ENCODE measurements at regions not wholly inside any gene's neighbourhood (a gene's known extent, or its start where the extent isn't known, plus 50 kb on each side); places are given as distances from the start of the nearest gene placed in this dataset.
"Not testable (repeated sequence)": the region's sequence is repeated elsewhere in the genome, so short reads cannot be mapped to it uniquely, and the experiment has no call there.

GRCh38 chr3:74137790-74138189, 476.7 kb downstream of the CNTN3 start:
- no peak overlapping the region for H3K4me3 ChIP-seq (ENCODE audit: low read depth, low read length, poor library complexity, severe bottlenecking)
- DNase-seq (ENCODE audit: low spot score) = no peak
- TF ChIP-seq EZH2 (IDR thresholded peaks at IDR 0.05; ENCODE audit: borderline replicate concordance, low read depth, low read length, poor library complexity, severe bottlenecking) (no peak), CTCF (conservative IDR thresholded peaks at IDR 0.05; ENCODE audit: low read depth, low read length) (no peak)
- no peaks in the 10 kb centered on the region for H3K27me3 ChIP-seq (replicated peaks; ENCODE audit: insufficient read depth, low read depth, low read length, poor library complexity)
- CTCF ChIA-PET = no interaction called here
- H3K9me3 ChIP-seq (ENCODE audit: low read depth, low read length, poor library complexity, severe bottlenecking) = no peaks in the 10 kb centered on the region
- no peak overlapping the region for H3K27ac ChIP-seq (ENCODE audit: low read depth, low read length, poor library complexity, severe bottlenecking)
- H3K4me1 ChIP-seq (ENCODE audit: insufficient read depth, low read length, poor library complexity, severe bottlenecking) = no peaks in the 10 kb centered on the region
- no TSS peak for BruUV-seq (replicated peaks)
- intact Hi-C loops (cut with micrococcal nuclease; ENCODE audit: unreplicated experiment) = no loop called here
- H3K36me3 ChIP-seq (ENCODE audit: insufficient read depth, low read length, poor library complexity, severe bottlenecking) = no peaks in the 10 kb centered on the region
- POLR2A ChIA-PET (ENCODE audit: low non-redundant PET) = no interaction called here

GRCh38 chr3:74135808-74136207, 478.7 kb downstream of the CNTN3 start:
- H3K9me3 ChIP-seq (ENCODE audit: low read depth, low read length, poor library complexity, severe bottlenecking) = no peaks in the 10 kb centered on the region
- CTCF ChIA-PET = no interaction called here
- intact Hi-C loops (cut with micrococcal nuclease; ENCODE audit: unreplicated experiment) = no loop called here
- H3K36me3 ChIP-seq (ENCODE audit: insufficient read depth, low read length, poor library complexity, severe bottlenecking) = no peaks in the 10 kb centered on the region
- H3K4me3 ChIP-seq (ENCODE audit: low read depth, low read length, poor library complexity, severe bottlenecking) = no peak overlapping the region
- no peak for TF ChIP-seq EZH2 (IDR thresholded peaks at IDR 0.05; ENCODE audit: borderline replicate concordance, low read depth, low read length, poor library complexity, severe bottlenecking)
- TF ChIP-seq CTCF (conservative IDR thresholded peaks at IDR 0.05; ENCODE audit: low read depth, low read length) = no peak
- BruUV-seq (replicated peaks) = no TSS peak
- H3K4me1 ChIP-seq (ENCODE audit: insufficient read depth, low read length, poor library complexity, severe bottlenecking) = no peaks in the 10 kb centered on the region
- DNase-seq (ENCODE audit: low spot score) = no peak
- H3K27ac ChIP-seq (ENCODE audit: low read depth, low read length, poor library complexity, severe bottlenecking) = no peak overlapping the region
- POLR2A ChIA-PET (ENCODE audit: low non-redundant PET) = no interaction called here
- no peaks in the 10 kb centered on the region for H3K27me3 ChIP-seq (replicated peaks; ENCODE audit: insufficient read depth, low read depth, low read length, poor library complexity)

- H3K9me3 ChIP-seq (ENCODE audit: low read depth, low read length, poor library complexity, severe bottlenecking) = no peaks in the 10 kb centered on the region
- no peaks in the 10 kb centered on the region for H3K36me3 ChIP-seq (ENCODE audit: insufficient read depth, low read length, poor library complexity, severe bottlenecking)
- TF ChIP-seq CTCF (conservative IDR thresholded peaks at IDR 0.05; ENCODE audit: low read depth, low read length) (no peak), EZH2 (IDR thresholded peaks at IDR 0.05; ENCODE audit: borderline replicate concordance, low read depth, low read length, poor library complexity, severe bottlenecking) (no peak)
- no peaks in the 10 kb centered on the region for H3K27me3 ChIP-seq (replicated peaks; ENCODE audit: insufficient read depth, low read depth, low read length, poor library complexity)
- POLR2A ChIA-PET (ENCODE audit: low non-redundant PET) = no interaction called here
- intact Hi-C loops (cut with micrococcal nuclease; ENCODE audit: unreplicated experiment) = no loop called here
- no peaks in the 10 kb centered on the region for H3K4me1 ChIP-seq (ENCODE audit: insufficient read depth, low read length, poor library complexity, severe bottlenecking)
- BruUV-seq (replicated peaks) = no TSS peak
- no peak overlapping the region for H3K27ac ChIP-seq (ENCODE audit: low read depth, low read length, poor library complexity, severe bottlenecking)
- DNase-seq (ENCODE audit: low spot score) = no peak
- CTCF ChIA-PET = no interaction called here
- H3K4me3 ChIP-seq (ENCODE audit: low read depth, low read length, poor library complexity, severe bottlenecking) = no peak overlapping the region
Measured at GRCh38 chr3:74134831-74135230, 479.6 kb downstream of the CNTN3 start.

GRCh38 chr3:74131546-74132328, 482.7 kb downstream of the CNTN3 start:
- intact Hi-C loops (cut with micrococcal nuclease; ENCODE audit: unreplicated experiment); POLR2A ChIA-PET (ENCODE audit: low non-redundant PET); H3K36me3 ChIP-seq (ENCODE audit: insufficient read depth, low read length, poor library complexity, severe bottlenecking); H3K9me3 ChIP-seq (ENCODE audit: low read depth, low read length, poor library complexity, severe bottlenecking); BruUV-seq (replicated peaks); H3K27ac ChIP-seq (ENCODE audit: low read depth, low read length, poor library complexity, severe bottlenecking); CTCF ChIA-PET; H3K27me3 ChIP-seq (replicated peaks; ENCODE audit: insufficient read depth, low read depth, low read length, poor library complexity); H3K4me3 ChIP-seq (ENCODE audit: low read depth, low read length, poor library complexity, severe bottlenecking); DNase-seq (ENCODE audit: low spot score); H3K4me1 ChIP-seq (ENCODE audit: insufficient read depth, low read length, poor library complexity, severe bottlenecking): not testable (repeated sequence)
